GM12878 (cell line): ENCODE measurements at regions not wholly inside any gene's neighbourhood (a gene's known extent, or its start where the extent isn't known, plus 50 kb on each side); places are given as distances from the start of the nearest gene placed in this dataset.

Experiments
- RBBP5 ChIP-seq: fragments of 200-600 bp; sonication (generic); conservative IDR thresholded peaks from 2 replicates; pipeline ENCODE4 v1.6.1; 2016
- TF ChIP-seq, protein P1 (sequence below): IDR thresholded peaks from 2 replicates; pipeline ENCODE4 v1.6.1; 2011; ENCODE audit warnings: low read depth, mild to moderate bottlenecking, low read length, moderate library complexity, borderline replicate concordance; ENCODE audit errors: extremely low read depth
- TF ChIP-seq, protein P2 (sequence below): IDR thresholded peaks from 2 replicates; pipeline ENCODE4 v1.6.1; 2011; ENCODE audit warnings: low read depth, low read length, improper control_type of control experiment, borderline replicate concordance

DNA sequence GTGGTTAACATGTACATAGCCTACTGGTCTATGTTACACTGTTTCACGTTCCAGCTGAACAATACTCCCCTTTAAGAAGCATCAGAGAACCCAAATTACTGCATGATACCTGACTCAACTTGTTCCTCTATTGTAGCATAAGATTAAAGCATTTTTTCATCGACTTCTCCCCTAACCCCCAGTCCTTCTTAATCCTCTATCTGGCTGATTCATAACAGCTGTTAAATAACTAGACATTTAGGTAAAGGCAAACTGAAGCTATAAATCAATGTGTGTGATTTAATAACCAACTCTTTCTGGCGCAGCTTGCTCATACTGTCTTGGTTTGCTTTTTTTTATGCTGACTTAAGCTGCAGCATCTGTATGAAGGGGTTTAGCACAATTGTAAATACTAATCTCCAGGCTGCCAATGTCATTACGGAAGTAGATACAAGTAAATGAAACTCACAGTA lies 94.2 kb upstream of the MTAP start:
- TF ChIP-seq, protein P1, sequence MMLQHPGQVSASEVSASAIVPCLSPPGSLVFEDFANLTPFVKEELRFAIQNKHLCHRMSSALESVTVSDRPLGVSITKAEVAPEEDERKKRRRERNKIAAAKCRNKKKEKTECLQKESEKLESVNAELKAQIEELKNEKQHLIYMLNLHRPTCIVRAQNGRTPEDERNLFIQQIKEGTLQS = no peak
- TF ChIP-seq, protein P2, sequence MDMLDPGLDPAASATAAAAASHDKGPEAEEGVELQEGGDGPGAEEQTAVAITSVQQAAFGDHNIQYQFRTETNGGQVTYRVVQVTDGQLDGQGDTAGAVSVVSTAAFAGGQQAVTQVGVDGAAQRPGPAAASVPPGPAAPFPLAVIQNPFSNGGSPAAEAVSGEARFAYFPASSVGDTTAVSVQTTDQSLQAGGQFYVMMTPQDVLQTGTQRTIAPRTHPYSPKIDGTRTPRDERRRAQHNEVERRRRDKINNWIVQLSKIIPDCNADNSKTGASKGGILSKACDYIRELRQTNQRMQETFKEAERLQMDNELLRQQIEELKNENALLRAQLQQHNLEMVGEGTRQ = no peak
- no peak for TF ChIP-seq RBBP5
